AG09319 (cell line): ENCODE measurements at regions not wholly inside any gene's neighbourhood (a gene's known extent, or its start where the extent isn't known, plus 50 kb on each side); places are given as distances from the start of the nearest gene placed in this dataset.
A peak's percentile ranks its signal among the peaks of the same experiment; 100 is the strongest.
"Not testable (repeated sequence)": the region's sequence is repeated elsewhere in the genome, so short reads cannot be mapped to it uniquely, and the experiment has no call there.

ENCODE experiments used
- DNase-seq: peaks from one replicate; pipeline ENCODE4 v3.0.0-alpha.2; 2010; ENCODE audit warnings: low read depth; ENCODE audit errors: extremely low read depth
- CTCF ChIP-seq: IDR thresholded peaks from 2 replicates; pipeline ENCODE4 v1.5.1; 2011; ENCODE audit warnings: low read depth, mild to moderate bottlenecking, inconsistent platforms, low read length, moderate library complexity

- DNase-seq: no peak
- no peak for TF ChIP-seq CTCF
Observed at GRCh38 chr2:7094231-7094741, 177.1 kb downstream of the RNF144A start.

DNA sequence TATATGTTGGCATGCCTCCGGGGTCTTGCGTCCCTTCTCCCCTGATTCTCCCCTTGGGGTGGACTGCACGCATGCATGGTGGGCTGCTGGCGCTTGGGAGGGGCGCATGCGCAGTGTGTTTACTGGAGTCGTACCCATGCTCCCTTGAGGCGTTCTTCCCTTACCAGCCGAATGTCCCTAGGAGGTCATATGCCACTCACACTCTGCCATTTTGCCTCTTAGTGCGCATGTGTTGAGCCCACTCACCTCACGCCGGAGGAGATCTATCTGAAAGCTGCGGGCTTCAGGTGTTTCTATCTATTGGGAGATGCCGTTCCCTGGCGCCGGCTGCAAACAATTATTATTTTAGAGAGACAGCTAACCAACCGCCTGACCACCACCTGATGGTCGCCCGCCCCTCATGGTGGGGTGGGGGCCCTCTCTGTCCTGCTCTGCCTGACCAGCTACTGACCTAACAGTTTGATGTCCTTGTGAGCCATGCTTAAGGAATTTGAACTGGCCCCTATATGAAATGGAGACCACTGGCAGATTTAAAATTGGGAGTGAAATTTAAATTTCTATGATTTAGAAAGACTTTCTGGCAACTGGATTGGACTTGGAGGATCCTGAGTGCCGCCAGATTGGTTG is 179.6 kb downstream of the RNF144A start:
- no peak for TF ChIP-seq CTCF
- DNase-seq: no peak

DNA sequence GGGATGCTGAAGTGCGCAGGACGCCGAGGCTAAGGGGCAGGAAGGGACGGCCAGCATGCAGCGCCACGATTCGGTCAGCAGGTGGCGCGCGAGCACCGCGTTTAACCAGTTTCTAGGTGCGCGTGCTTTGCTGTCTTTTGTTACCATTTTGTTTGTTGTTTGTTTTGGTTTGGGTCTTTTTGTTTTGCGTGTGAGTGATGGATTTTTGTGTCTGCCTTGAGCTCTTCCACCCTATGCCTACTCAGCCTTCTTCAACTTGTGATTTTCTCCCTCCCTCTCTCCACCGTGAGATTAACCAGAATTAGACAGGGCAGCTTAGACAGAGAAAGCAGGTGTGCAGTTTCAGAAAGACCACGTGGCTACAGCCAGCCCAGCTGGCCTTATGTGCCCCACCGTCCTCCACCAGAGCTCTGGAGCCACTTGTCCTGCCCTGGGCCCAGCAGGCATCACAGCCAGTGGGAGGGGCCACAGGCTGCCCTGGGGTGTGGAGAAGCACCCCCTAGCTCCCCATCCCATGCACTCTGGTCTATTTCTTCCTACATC is 180.2 kb downstream of the RNF144A start:
- TF ChIP-seq CTCF: peak; percentile 99
- DNase-seq: peak; percentile 24

DNA sequence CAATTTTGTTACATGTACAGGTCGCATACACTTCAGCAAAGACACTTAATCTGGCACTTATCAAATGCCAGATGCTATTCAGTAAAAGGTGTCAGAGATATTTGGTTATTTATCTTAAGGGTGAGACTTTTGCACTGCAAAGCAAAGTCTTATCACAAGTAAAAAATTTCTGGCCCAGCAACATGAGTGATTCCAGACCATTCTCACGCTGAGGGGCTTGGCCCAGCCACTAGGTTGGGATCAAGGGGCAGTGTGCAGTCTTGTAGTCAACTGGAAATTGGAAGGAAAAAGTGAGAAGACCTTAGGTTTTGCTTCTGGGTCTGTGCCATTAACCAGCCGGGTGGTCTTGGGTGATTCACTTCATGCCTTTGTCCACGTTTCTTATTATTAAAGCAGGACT is 181.6 kb downstream of the RNF144A start:
- DNase-seq: no peak
- no peak for TF ChIP-seq CTCF

GRCh38 chr2:7099687-7100086 is 182.5 kb downstream of the RNF144A start:
- DNase-seq: not testable (repeated sequence)

GRCh38 chr2:7102826-7103225 is 185.6 kb downstream of the RNF144A start:
- no peak for DNase-seq
- no peak for TF ChIP-seq CTCF

DNA sequence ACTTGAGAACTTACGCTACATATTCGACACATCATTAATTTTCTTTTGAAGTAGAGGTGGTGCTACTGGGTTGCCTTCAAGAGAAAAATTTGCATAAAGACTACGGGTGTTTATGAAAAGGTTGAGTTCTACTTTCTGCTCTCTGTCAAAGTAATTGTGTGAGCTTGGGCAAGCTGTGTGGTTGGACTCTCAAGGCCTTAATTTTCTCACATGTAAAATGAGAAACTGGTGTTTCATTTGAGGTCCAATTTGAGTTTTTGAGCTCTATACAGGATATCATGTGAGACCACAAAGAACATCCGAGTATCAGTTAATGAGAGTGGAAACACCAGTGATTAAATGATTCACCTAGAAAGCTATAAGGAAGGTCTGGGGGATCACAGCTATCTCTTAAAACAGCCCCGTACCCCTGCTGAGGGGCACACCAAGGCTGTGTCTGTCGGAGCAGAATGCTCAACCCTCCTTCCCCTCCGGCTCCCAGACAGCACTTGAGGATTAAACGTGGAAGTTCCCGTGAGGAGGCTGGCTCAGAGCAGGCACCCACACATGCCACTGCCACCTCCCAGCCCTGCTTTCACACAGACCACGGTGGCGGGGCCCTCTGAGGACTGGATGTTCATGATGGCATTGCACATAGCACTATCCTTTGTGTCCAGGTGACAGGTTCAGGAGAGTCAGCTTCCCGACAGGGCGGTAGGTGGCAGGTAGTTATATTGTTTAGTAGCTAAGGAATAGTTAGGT is 191.8 kb downstream of the RNF144A start:
- DNase-seq: no peak
- TF ChIP-seq CTCF: no peak
